ENCODE measurements at regions not wholly inside any gene's neighbourhood (a gene's known extent, or its start where the extent isn't known, plus 50 kb on each side); places are given as distances from the start of the nearest gene placed in this dataset.

DNA sequence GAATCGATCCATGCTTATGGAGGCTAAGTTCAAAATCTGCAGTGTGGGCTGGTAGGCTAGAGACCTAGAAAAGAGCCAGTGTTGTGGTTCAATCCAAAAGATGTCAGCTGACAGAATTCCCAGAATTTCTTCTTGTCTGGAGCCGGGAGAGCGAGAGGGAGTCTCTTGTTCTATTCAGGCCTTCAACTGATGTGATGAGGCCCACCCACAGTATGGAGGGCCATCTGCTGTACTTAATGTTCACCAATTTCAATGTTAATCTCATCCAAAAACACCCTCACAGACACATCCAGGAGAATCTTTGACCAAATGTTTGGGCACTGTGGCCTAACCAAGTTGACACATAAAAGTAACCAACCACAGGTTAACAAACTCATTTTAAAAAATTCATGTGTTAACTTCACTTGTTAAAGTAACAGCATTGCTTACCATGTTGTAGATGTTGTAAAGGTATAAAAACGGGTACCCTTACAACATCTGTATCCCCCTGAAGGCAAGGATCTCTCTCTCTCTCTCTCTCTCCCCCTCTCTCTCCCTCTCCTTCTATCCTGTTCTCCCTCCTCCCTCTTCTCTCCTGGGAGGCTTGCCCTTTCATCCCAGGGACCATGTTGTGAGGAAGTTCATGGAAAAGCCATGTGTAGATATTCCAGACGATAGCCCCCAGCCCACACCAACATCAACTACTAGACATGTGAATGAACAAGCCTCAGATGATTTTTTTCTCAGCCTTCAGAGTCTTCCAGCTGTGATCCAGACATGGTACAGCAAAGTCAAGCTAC, 66.4 kb upstream of the CHD2 start:
- TF ChIP-seq, protein P1, sequence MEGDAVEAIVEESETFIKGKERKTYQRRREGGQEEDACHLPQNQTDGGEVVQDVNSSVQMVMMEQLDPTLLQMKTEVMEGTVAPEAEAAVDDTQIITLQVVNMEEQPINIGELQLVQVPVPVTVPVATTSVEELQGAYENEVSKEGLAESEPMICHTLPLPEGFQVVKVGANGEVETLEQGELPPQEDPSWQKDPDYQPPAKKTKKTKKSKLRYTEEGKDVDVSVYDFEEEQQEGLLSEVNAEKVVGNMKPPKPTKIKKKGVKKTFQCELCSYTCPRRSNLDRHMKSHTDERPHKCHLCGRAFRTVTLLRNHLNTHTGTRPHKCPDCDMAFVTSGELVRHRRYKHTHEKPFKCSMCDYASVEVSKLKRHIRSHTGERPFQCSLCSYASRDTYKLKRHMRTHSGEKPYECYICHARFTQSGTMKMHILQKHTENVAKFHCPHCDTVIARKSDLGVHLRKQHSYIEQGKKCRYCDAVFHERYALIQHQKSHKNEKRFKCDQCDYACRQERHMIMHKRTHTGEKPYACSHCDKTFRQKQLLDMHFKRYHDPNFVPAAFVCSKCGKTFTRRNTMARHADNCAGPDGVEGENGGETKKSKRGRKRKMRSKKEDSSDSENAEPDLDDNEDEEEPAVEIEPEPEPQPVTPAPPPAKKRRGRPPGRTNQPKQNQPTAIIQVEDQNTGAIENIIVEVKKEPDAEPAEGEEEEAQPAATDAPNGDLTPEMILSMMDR (IDR thresholded peaks at IDR 0.05; ENCODE audit: control insufficient read depth, extremely low read depth, insufficient read depth) = no peak
- DNase-seq (ENCODE audit: low read depth) = no peak
- H3K4me3 ChIP-seq (ENCODE audit: low read depth, low read length) = no peak overlapping the region

GRCh38 chr15:92839696-92840095, 60.4 kb upstream of the CHD2 start:
- TF ChIP-seq, protein P1 (IDR thresholded peaks at IDR 0.05; ENCODE audit: control insufficient read depth, extremely low read depth, insufficient read depth) = no peak
- no peak overlapping the region for H3K4me3 ChIP-seq (ENCODE audit: low read depth, low read length)
- no peak for DNase-seq (ENCODE audit: low read depth)

DNA sequence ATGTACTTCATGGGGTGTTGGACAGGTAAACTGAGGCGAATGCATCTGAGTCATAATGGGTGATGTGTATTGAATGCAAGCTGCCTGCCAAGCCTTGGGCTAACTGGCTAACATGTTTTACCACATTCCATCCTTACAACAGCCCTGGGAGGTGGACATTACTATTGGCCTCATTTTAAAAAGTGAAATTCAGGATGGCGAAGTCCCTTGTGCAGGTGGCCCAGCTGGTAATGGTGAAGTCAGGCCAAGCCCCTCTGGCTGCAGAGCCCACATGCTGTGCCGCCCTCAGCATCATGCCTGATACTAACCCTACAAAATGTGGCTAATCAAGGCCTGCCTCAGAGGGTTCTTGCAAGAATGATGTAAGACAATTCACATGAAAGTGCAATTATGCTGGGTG, 60.0 kb upstream of the CHD2 start:
- H3K4me3 ChIP-seq (ENCODE audit: low read depth, low read length) = no peak overlapping the region
- DNase-seq (ENCODE audit: low read depth) = no peak
- TF ChIP-seq, protein P1 (IDR thresholded peaks at IDR 0.05; ENCODE audit: control insufficient read depth, extremely low read depth, insufficient read depth) = no peak

DNA sequence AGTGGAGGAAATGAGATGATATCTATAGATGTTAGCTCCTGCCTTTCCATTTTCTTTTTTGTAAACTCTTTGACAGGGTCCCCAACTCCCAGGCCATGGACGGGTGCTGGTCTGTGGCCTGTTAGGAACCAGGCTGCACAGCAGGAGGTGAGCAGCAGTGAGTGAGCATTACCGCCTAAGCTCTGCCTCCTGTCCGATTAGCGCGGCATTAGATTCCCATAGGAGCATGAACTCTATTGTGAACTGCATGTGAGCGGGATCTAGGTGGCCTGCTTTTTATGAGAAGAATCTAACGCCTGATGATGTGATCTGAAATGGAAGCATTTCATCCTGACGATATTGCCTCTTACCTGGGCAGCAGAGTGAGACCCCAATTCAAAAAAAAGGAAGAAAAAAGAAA, 56.8 kb upstream of the CHD2 start:
- TF ChIP-seq, protein P1 (IDR thresholded peaks at IDR 0.05; ENCODE audit: control insufficient read depth, extremely low read depth, insufficient read depth) = no peak
- H3K4me3 ChIP-seq (ENCODE audit: low read depth, low read length) = no peak overlapping the region
- no peak for DNase-seq (ENCODE audit: low read depth)

DNA sequence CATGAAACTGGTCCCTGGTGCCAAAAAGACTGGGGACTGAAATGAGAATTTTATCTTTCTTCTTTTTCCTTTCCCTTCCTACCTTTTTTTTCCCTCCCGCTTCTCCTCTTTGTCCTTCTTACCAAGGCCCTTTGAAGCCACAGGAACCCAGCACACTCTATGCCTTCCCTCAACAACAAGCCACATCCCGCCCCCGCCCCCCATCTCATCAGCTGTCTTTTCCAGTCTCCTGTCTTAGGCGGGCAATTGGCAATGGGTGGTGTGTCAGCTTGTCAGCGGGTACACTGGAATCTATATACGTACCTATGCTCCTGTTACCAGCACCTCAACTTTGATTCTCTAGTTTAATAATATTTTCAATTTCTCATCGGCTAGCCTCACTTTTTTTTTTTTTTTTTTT, 56.3 kb upstream of the CHD2 start:
- DNase-seq (ENCODE audit: low read depth) = no peak
- TF ChIP-seq, protein P1 (IDR thresholded peaks at IDR 0.05; ENCODE audit: control insufficient read depth, extremely low read depth, insufficient read depth) = no peak
- no peak overlapping the region for H3K4me3 ChIP-seq (ENCODE audit: low read depth, low read length)

GRCh38 chr15:92845126-92845508, 55.0 kb upstream of the CHD2 start:
- peak; percentile 46 for DNase-seq (ENCODE audit: low read depth)
- H3K4me3 ChIP-seq (ENCODE audit: low read depth, low read length) = no peak overlapping the region
- TF ChIP-seq, protein P1 (IDR thresholded peaks at IDR 0.05; ENCODE audit: control insufficient read depth, extremely low read depth, insufficient read depth) = no peak

DNA sequence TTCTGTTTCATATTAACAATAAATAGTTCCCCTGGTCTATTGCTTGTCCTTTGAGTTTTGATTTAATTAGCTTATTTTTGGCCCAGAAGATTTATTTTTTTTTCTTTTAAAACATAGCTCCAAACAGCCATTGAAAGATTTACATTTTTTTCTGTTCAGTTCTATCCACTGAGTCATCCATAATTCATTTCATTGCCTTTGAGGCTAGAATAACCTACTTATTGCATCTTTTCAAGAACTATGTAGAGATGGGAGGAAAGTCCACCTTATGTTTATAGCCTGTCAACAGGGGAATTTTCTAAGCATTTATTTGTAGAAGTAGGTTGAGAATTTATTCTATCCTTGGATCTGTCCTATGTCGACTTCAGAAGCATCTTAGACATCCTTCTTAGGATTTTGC, 53.4 kb upstream of the CHD2 start:
- DNase-seq (ENCODE audit: low read depth) = no peak
- H3K4me3 ChIP-seq (ENCODE audit: low read depth, low read length) = no peak overlapping the region
- TF ChIP-seq, protein P1 (IDR thresholded peaks at IDR 0.05; ENCODE audit: control insufficient read depth, extremely low read depth, insufficient read depth) = no peak
